ENCODE measurements at regions not wholly inside any gene's neighbourhood (a gene's known extent, or its start where the extent isn't known, plus 50 kb on each side); places are given as distances from the start of the nearest gene placed in this dataset.

DNA sequence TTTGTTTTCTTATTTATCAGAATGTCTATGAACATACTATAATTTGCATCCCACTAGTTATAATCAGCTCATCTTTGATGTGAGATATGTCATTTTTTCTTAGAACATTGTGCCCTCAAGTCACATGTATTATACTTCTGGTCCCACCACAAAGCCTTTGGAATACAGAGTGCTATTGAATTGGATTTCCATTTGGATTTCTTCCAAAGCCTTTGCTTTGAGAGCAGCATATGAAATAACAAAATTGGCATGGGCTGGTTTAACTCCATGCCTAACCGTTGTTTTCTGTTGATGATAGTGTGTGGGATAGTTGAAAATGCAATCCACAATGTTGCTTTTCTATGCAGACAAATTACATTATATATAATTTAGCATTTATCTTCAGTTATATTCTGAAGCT is 284.5 kb upstream of the PLSCR5 start:
- TF ChIP-seq, protein P1, sequence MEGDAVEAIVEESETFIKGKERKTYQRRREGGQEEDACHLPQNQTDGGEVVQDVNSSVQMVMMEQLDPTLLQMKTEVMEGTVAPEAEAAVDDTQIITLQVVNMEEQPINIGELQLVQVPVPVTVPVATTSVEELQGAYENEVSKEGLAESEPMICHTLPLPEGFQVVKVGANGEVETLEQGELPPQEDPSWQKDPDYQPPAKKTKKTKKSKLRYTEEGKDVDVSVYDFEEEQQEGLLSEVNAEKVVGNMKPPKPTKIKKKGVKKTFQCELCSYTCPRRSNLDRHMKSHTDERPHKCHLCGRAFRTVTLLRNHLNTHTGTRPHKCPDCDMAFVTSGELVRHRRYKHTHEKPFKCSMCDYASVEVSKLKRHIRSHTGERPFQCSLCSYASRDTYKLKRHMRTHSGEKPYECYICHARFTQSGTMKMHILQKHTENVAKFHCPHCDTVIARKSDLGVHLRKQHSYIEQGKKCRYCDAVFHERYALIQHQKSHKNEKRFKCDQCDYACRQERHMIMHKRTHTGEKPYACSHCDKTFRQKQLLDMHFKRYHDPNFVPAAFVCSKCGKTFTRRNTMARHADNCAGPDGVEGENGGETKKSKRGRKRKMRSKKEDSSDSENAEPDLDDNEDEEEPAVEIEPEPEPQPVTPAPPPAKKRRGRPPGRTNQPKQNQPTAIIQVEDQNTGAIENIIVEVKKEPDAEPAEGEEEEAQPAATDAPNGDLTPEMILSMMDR (IDR thresholded peaks at IDR 0.05; ENCODE audit: extremely low read depth, insufficient read depth, missing control alignments): no peak
- no peak for DNase-seq (ENCODE audit: low spot score)
- in situ Hi-C loops (cut with MboI; ENCODE audit: low pct_unique_long_range_greater_than_20kb, low sequenced_read_pairs, unreplicated experiment): no loop called here

GRCh38 chr3:146888176-146888575 is 283.0 kb upstream of the PLSCR5 start:
- in situ Hi-C loops (cut with MboI; ENCODE audit: low pct_unique_long_range_greater_than_20kb, low sequenced_read_pairs, unreplicated experiment): no loop called here
- DNase-seq (ENCODE audit: low spot score): no peak
- TF ChIP-seq, protein P1 (IDR thresholded peaks at IDR 0.05; ENCODE audit: extremely low read depth, insufficient read depth, missing control alignments): no peak

DNA sequence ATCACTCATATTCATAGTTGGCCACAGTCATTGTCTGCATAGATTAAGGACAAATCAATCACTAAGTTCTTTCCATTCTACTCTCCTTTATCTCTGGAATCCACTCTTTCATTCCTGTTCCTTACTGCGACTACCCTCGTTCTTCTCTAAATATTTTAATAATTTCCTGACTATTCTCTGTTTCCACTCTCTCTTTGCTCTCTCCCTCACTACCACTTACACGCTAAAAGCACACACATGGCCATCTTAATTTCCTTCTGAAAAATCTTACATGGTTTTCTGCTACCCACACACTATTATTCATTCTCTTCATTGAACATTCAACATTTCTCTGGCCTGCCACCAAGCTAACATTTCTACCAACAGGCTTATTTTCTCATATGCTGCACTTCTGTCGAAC is 279.6 kb upstream of the PLSCR5 start:
- in situ Hi-C loops (cut with MboI; ENCODE audit: low pct_unique_long_range_greater_than_20kb, low sequenced_read_pairs, unreplicated experiment): no loop called here
- DNase-seq (ENCODE audit: low spot score): no peak
- TF ChIP-seq, protein P1 (IDR thresholded peaks at IDR 0.05; ENCODE audit: extremely low read depth, insufficient read depth, missing control alignments): no peak

GRCh38 chr3:146884296-146884695 is 279.1 kb upstream of the PLSCR5 start:
- TF ChIP-seq, protein P1 (IDR thresholded peaks at IDR 0.05; ENCODE audit: extremely low read depth, insufficient read depth, missing control alignments): no peak
- no peak for DNase-seq (ENCODE audit: low spot score)

DNA sequence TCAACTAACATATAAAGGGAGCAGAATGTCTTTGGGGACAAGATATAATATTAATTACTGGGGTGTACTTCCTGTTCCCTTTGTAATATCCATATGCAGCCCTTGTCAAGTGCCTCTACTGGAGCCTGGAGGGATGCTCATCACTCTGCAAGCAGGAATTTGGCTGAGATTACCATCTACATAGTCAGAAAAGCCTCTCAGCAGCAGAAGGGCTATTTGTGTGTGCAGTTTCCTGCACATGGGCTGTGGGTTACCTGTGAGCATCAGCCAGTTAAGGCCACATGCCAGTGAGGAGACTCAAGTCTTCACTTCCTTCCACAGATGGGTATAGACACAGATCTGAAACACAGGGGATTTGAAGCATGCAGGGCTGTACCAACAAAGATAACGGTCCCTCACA is 278.1 kb upstream of the PLSCR5 start:
- DNase-seq (ENCODE audit: low spot score): no peak
- in situ Hi-C loops (cut with MboI; ENCODE audit: low pct_unique_long_range_greater_than_20kb, low sequenced_read_pairs, unreplicated experiment): no loop called here
- TF ChIP-seq, protein P1 (IDR thresholded peaks at IDR 0.05; ENCODE audit: extremely low read depth, insufficient read depth, missing control alignments): no peak

More at GRCh38 chr3:146884296-146884695, 279.1 kb upstream of the PLSCR5 start:
- in situ Hi-C loops (cut with MboI; ENCODE audit: low pct_unique_long_range_greater_than_20kb, low sequenced_read_pairs, unreplicated experiment): no loop called here

GRCh38 chr3:146881966-146882760 is 277.0 kb upstream of the PLSCR5 start:
- TF ChIP-seq, protein P1 (IDR thresholded peaks at IDR 0.05; ENCODE audit: extremely low read depth, insufficient read depth, missing control alignments): no peak
- DNase-seq (ENCODE audit: low spot score): no peak
- in situ Hi-C loops (cut with MboI; ENCODE audit: low pct_unique_long_range_greater_than_20kb, low sequenced_read_pairs, unreplicated experiment): no loop called here

All from GM13977 (cell line).